ENCODE measurements at regions not wholly inside any gene's neighbourhood (a gene's known extent, or its start where the extent isn't known, plus 50 kb on each side); places are given as distances from the start of the nearest gene placed in this dataset.

GRCh38 chr4:13084210-13084609 is 399.9 kb downstream of the RAB28 start (continued):
- TF ChIP-seq ZNF512 (CRISPR knock-in tag; IDR thresholded peaks at IDR 0.05; ENCODE audit: borderline replicate concordance) (no peak), MLX (CRISPR knock-in tag; IDR thresholded peaks at IDR 0.05) (no peak), USF1 (CRISPR knock-in tag; IDR thresholded peaks at IDR 0.05) (no peak), ELF4 (CRISPR knock-in tag; IDR thresholded peaks at IDR 0.05; ENCODE audit: low read depth) (no peak)

GRCh38 chr4:13081830-13082229 is 402.3 kb downstream of the RAB28 start:
- POLR2A ChIA-PET, result no interaction called here
- H3K9me3 Mint-ChIP-seq, result peaks cover 51% of the 10 kb centered on the region
- H3K27me3 Mint-ChIP-seq (ENCODE audit: low read depth), result peaks cover 4% of the 10 kb centered on the region
- peaks cover 29% of the 10 kb centered on the region for H3K36me3 Mint-ChIP-seq
- H3K4me1 Mint-ChIP-seq, result no peaks in the 10 kb centered on the region
- CTCF ChIA-PET, result no interaction called here
- TF ChIP-seq ATF2 (CRISPR knock-in tag; IDR thresholded peaks at IDR 0.05; ENCODE audit: borderline replicate concordance, low read depth), result no peak
- no peak for TF ChIP-seq NR2C2 (CRISPR knock-in tag; IDR thresholded peaks at IDR 0.05)
- TF ChIP-seq ZMAT4 (CRISPR knock-in tag; IDR thresholded peaks at IDR 0.05), result no peak
- TF ChIP-seq ZNF532 (CRISPR knock-in tag; IDR thresholded peaks at IDR 0.05; ENCODE audit: borderline replicate concordance), result no peak
- TF ChIP-seq E2F5 (CRISPR knock-in tag; IDR thresholded peaks at IDR 0.05), result no peak
- no peak for TF ChIP-seq ZNF396 (CRISPR knock-in tag; IDR thresholded peaks at IDR 0.05; ENCODE audit: borderline replicate concordance)
- TF ChIP-seq NR1H2 (CRISPR knock-in tag; IDR thresholded peaks at IDR 0.05), result no peak
- no peak for TF ChIP-seq E2F1 (CRISPR knock-in tag; IDR thresholded peaks at IDR 0.05)
- TF ChIP-seq ZNF121 (CRISPR knock-in tag; IDR thresholded peaks at IDR 0.05), result no peak
- DNase-seq (ENCODE audit: low spot score) (no peak), ATAC-seq (no peak)
- H3K27ac Mint-ChIP-seq, result no peak overlapping the region
- no peak overlapping the region for H3K4me3 Mint-ChIP-seq
